ENCODE measurements at regions not wholly inside any gene's neighbourhood (a gene's known extent, or its start where the extent isn't known, plus 50 kb on each side); places are given as distances from the start of the nearest gene placed in this dataset.

- no peak for TF ChIP-seq CTCF (IDR thresholded peaks at IDR 0.05; ENCODE audit: poor library complexity, severe bottlenecking)
- no peaks in the 10 kb centered on the region for H3K27me3 ChIP-seq (ENCODE audit: insufficient read depth, poor library complexity, severe bottlenecking)
- no peaks in the 10 kb centered on the region for H3K4me1 ChIP-seq (ENCODE audit: insufficient read depth, poor library complexity, severe bottlenecking)
- no peak overlapping the region for H3K4me3 ChIP-seq (ENCODE audit: severe bottlenecking)
- no peak for DNase-seq (ENCODE audit: low spot score)
- no peak for ATAC-seq (ENCODE audit: low read depth)
- no peaks in the 10 kb centered on the region for H3K9me3 ChIP-seq (ENCODE audit: severe bottlenecking)
- H3K27ac ChIP-seq (ENCODE audit: poor library complexity, severe bottlenecking), result no peak overlapping the region
- H3K36me3 ChIP-seq (ENCODE audit: low read depth), result no peaks in the 10 kb centered on the region
Observed at GRCh38 chr3:194215392-194215791, 79.4 kb downstream of the HES1 start.

- H3K27ac ChIP-seq (ENCODE audit: poor library complexity, severe bottlenecking), result no peak overlapping the region
- no peaks in the 10 kb centered on the region for H3K9me3 ChIP-seq (ENCODE audit: severe bottlenecking)
- no peak for TF ChIP-seq CTCF (IDR thresholded peaks at IDR 0.05; ENCODE audit: poor library complexity, severe bottlenecking)
- H3K36me3 ChIP-seq (ENCODE audit: low read depth), result no peaks in the 10 kb centered on the region
- H3K27me3 ChIP-seq (ENCODE audit: insufficient read depth, poor library complexity, severe bottlenecking), result no peaks in the 10 kb centered on the region
- ATAC-seq (ENCODE audit: low read depth) (no peak), DNase-seq (ENCODE audit: low spot score) (no peak)
- H3K4me1 ChIP-seq (ENCODE audit: insufficient read depth, poor library complexity, severe bottlenecking), result no peaks in the 10 kb centered on the region
- no peak overlapping the region for H3K4me3 ChIP-seq (ENCODE audit: severe bottlenecking)
Observed at GRCh38 chr3:194218646-194219453, 82.9 kb downstream of the HES1 start.

GRCh38 chr3:194219826-194220410 lies 84.0 kb downstream of the HES1 start:
- Histone ChIP-seq H3K4me3 (ENCODE audit: severe bottlenecking) (no peak overlapping the region), H3K9me3 (ENCODE audit: severe bottlenecking) (no peaks in the 10 kb centered on the region), H3K27me3 (ENCODE audit: insufficient read depth, poor library complexity, severe bottlenecking) (no peaks in the 10 kb centered on the region), H3K36me3 (ENCODE audit: low read depth) (no peaks in the 10 kb centered on the region), H3K4me1 (ENCODE audit: insufficient read depth, poor library complexity, severe bottlenecking) (no peaks in the 10 kb centered on the region), H3K27ac (ENCODE audit: poor library complexity, severe bottlenecking) (no peak overlapping the region)
- ATAC-seq (ENCODE audit: low read depth) (no peak), DNase-seq (ENCODE audit: low spot score) (no peak)
- no peak for TF ChIP-seq CTCF (IDR thresholded peaks at IDR 0.05; ENCODE audit: poor library complexity, severe bottlenecking)

GRCh38 chr3:194220901-194221326 lies 85.0 kb downstream of the HES1 start:
- TF ChIP-seq CTCF (IDR thresholded peaks at IDR 0.05; ENCODE audit: poor library complexity, severe bottlenecking), result no peak
- no peak for DNase-seq (ENCODE audit: low spot score)

GRCh38 chr3:194221336-194221735 lies 85.4 kb downstream of the HES1 start:
- H3K9me3 ChIP-seq (ENCODE audit: severe bottlenecking), result no peaks in the 10 kb centered on the region
- no peak overlapping the region for H3K4me3 ChIP-seq (ENCODE audit: severe bottlenecking)
- DNase-seq (ENCODE audit: low spot score), result no peak
- no peaks in the 10 kb centered on the region for H3K36me3 ChIP-seq (ENCODE audit: low read depth)
- H3K27ac ChIP-seq (ENCODE audit: poor library complexity, severe bottlenecking), result no peak overlapping the region
- TF ChIP-seq CTCF (IDR thresholded peaks at IDR 0.05; ENCODE audit: poor library complexity, severe bottlenecking), result no peak
- no peaks in the 10 kb centered on the region for H3K27me3 ChIP-seq (ENCODE audit: insufficient read depth, poor library complexity, severe bottlenecking)
- no peaks in the 10 kb centered on the region for H3K4me1 ChIP-seq (ENCODE audit: insufficient read depth, poor library complexity, severe bottlenecking)
- ATAC-seq (ENCODE audit: low read depth), result no peak

More at GRCh38 chr3:194220901-194221326, 85.0 kb downstream of the HES1 start:
- Histone ChIP-seq H3K4me3 (ENCODE audit: severe bottlenecking) (no peak overlapping the region), H3K4me1 (ENCODE audit: insufficient read depth, poor library complexity, severe bottlenecking) (no peaks in the 10 kb centered on the region), H3K27me3 (ENCODE audit: insufficient read depth, poor library complexity, severe bottlenecking) (no peaks in the 10 kb centered on the region), H3K9me3 (ENCODE audit: severe bottlenecking) (no peaks in the 10 kb centered on the region), H3K36me3 (ENCODE audit: low read depth) (no peaks in the 10 kb centered on the region), H3K27ac (ENCODE audit: poor library complexity, severe bottlenecking) (no peak overlapping the region)
- peak; percentile 66 for ATAC-seq (ENCODE audit: low read depth)
